ENCODE measurements at regions not wholly inside any gene's neighbourhood (a gene's known extent, or its start where the extent isn't known, plus 50 kb on each side); places are given as distances from the start of the nearest gene placed in this dataset.

DNA sequence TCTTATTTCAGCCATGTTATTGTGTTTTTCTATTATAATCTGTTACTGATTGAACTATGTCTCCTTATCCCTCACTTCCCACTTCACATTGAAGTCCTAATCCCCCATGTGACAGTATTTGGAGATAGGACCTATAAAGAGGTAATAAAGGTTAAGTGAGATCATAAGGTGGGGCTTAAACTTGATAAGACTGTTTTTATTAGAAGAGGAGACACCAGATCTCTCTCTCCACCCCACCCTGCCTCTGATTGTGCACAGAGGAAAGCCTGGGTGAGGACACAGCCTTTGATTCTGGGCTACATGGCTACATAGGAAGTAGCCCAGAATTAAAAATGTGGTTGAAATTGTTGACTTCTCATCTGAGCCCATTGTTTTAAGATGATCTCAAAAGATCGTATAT is 414.7 kb downstream of the SLC16A7 start:
- no peak overlapping the region for H3K27ac ChIP-seq (ENCODE audit: low read depth, low read length)
- H3K4me1 ChIP-seq (ENCODE audit: control insufficient read depth, insufficient read depth, low read length): no peaks in the 10 kb centered on the region
- H3K36me3 ChIP-seq (ENCODE audit: control insufficient read depth, insufficient read depth, low read length): no peaks in the 10 kb centered on the region
- H3K27me3 ChIP-seq (ENCODE audit: control insufficient read depth, insufficient read depth, low read length): no peaks in the 10 kb centered on the region
- no peak overlapping the region for H3K9ac ChIP-seq (ENCODE audit: low read length)
- H3K4me3 ChIP-seq (ENCODE audit: low read length): no peak overlapping the region

DNA sequence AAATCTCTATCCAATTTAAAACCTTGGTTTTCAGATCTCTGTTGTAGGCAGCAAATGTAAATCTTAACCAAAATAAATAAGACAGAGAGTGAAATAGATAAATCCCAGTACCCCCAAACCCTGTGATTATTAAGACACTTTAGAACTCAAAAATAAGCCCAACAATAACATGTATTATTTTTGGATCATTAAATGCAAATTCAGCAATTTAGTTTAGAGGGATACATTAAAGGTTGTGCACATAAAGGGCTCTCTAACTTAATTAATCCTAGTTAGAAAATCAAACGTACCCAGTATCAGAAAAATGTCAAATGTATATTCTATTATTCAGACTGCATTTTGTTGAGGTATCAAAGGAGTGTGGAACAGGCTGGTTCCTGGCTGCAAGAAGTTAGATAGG is 416.8 kb downstream of the SLC16A7 start:
- Histone ChIP-seq H3K9ac (ENCODE audit: low read length) (no peak overlapping the region), H3K4me1 (ENCODE audit: control insufficient read depth, insufficient read depth, low read length) (no peaks in the 10 kb centered on the region), H3K4me3 (ENCODE audit: low read length) (no peak overlapping the region), H3K27ac (ENCODE audit: low read depth, low read length) (no peak overlapping the region), H3K36me3 (ENCODE audit: control insufficient read depth, insufficient read depth, low read length) (no peaks in the 10 kb centered on the region), H3K27me3 (ENCODE audit: control insufficient read depth, insufficient read depth, low read length) (no peaks in the 10 kb centered on the region)

DNA sequence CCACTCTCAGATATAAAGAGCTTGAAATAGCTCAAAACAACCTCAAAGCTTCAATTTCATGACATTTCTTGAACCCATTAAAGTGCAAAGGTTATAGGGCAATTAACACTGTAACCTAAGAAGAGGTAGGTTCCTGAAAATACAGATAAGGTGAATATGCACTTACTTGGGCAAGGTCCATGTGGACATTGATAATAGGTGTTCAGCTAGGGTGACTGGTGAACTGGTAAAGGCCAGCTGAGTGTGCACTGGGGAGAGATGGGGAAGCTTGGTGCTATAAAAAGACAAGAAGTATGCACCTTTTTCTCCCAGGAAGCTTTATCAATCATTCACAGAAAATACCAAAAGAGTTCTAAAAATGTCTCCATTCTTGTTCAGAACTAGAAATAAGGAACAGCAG is 418.6 kb downstream of the SLC16A7 start:
- Histone ChIP-seq H3K4me1 (ENCODE audit: control insufficient read depth, insufficient read depth, low read length) (no peaks in the 10 kb centered on the region), H3K4me3 (ENCODE audit: low read length) (no peak overlapping the region), H3K9ac (ENCODE audit: low read length) (no peak overlapping the region), H3K36me3 (ENCODE audit: control insufficient read depth, insufficient read depth, low read length) (no peaks in the 10 kb centered on the region), H3K27ac (ENCODE audit: low read depth, low read length) (no peak overlapping the region), H3K27me3 (ENCODE audit: control insufficient read depth, insufficient read depth, low read length) (no peaks in the 10 kb centered on the region)

DNA sequence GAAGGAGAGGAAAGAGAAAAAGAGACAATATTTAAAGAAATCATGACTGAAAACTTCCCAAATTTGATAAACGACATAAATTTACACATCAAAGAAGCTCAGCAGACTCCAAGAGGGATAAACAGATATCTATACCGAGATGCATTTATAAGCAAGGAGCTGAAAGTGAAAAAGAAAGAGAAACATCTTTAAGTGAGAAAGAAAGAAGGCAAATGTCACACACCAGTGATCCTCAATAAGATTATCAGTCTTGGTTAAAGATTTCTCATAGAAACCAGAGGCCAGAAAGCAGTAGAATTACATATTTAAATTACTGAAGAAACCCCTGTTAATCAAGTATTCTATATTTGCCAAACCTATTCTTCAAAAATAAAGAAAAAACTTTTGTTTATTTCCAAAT is 424.2 kb downstream of the SLC16A7 start:
- no peaks in the 10 kb centered on the region for H3K27me3 ChIP-seq (ENCODE audit: control insufficient read depth, insufficient read depth, low read length)
- no peaks in the 10 kb centered on the region for H3K4me1 ChIP-seq (ENCODE audit: control insufficient read depth, insufficient read depth, low read length)
- H3K27ac ChIP-seq (ENCODE audit: low read depth, low read length): no peak overlapping the region
- no peak overlapping the region for H3K9ac ChIP-seq (ENCODE audit: low read length)
- no peaks in the 10 kb centered on the region for H3K36me3 ChIP-seq (ENCODE audit: control insufficient read depth, insufficient read depth, low read length)
- H3K4me3 ChIP-seq (ENCODE audit: low read length): no peak overlapping the region

DNA sequence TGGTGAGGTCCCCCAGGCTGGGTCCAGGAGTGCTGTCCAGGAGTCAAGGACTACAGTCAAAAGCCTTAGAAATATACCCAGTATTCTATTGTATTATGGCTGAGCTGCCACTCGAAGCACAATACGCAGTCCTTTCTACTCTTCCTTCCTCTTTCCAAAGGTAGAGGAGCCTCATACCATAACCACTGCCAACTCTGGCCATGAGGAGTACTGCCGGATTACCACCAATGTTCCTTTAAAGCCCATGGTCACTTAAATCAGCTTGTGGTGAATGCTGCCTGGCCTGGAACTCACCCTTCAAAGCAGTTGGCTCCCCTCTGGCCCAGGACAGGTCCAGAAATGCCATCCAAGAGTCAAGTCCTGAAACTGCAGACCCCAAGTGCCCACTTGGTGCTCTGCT is 425.4 kb downstream of the SLC16A7 start:
- Histone ChIP-seq H3K27me3 (ENCODE audit: control insufficient read depth, insufficient read depth, low read length) (no peaks in the 10 kb centered on the region), H3K9ac (ENCODE audit: low read length) (no peak overlapping the region), H3K36me3 (ENCODE audit: control insufficient read depth, insufficient read depth, low read length) (no peaks in the 10 kb centered on the region), H3K4me3 (ENCODE audit: low read length) (no peak overlapping the region), H3K4me1 (ENCODE audit: control insufficient read depth, insufficient read depth, low read length) (no peaks in the 10 kb centered on the region), H3K27ac (ENCODE audit: low read depth, low read length) (no peak overlapping the region)

DNA sequence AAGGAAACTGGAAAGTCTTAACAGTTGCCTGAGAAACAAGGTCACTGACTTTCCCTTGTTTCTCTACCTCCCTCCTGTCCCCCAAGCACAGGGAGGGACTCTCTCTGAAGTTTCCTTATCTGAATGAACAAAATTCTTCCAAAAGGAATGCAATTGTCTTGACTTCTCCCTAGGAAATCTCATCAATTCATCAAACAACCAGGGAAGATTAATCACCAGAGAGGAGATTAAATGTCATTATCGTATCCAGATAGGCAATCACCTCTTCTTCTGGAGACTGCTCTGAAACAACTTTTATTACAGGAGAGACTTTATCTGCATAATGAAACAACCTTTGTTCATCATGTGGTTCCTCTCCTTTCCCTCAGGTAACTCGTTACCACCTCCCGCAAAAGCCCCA is 431.4 kb downstream of the SLC16A7 start:
- H3K4me1 ChIP-seq (ENCODE audit: control insufficient read depth, insufficient read depth, low read length): no peaks in the 10 kb centered on the region
- no peak overlapping the region for H3K9ac ChIP-seq (ENCODE audit: low read length)
- H3K27me3 ChIP-seq (ENCODE audit: control insufficient read depth, insufficient read depth, low read length): no peaks in the 10 kb centered on the region
- H3K36me3 ChIP-seq (ENCODE audit: control insufficient read depth, insufficient read depth, low read length): no peaks in the 10 kb centered on the region
- no peak overlapping the region for H3K27ac ChIP-seq (ENCODE audit: low read depth, low read length)
- H3K4me3 ChIP-seq (ENCODE audit: low read length): no peak overlapping the region

GRCh38 chr12:60034147-60034546 is 438.3 kb downstream of the SLC16A7 start:
- Histone ChIP-seq H3K4me3 (ENCODE audit: low read length) (no peak overlapping the region), H3K36me3 (ENCODE audit: control insufficient read depth, insufficient read depth, low read length) (no peaks in the 10 kb centered on the region), H3K27ac (ENCODE audit: low read depth, low read length) (no peak overlapping the region), H3K27me3 (ENCODE audit: control insufficient read depth, insufficient read depth, low read length) (no peaks in the 10 kb centered on the region), H3K9ac (ENCODE audit: low read length) (no peak overlapping the region), H3K4me1 (ENCODE audit: control insufficient read depth, insufficient read depth, low read length) (no peaks in the 10 kb centered on the region)

DNA sequence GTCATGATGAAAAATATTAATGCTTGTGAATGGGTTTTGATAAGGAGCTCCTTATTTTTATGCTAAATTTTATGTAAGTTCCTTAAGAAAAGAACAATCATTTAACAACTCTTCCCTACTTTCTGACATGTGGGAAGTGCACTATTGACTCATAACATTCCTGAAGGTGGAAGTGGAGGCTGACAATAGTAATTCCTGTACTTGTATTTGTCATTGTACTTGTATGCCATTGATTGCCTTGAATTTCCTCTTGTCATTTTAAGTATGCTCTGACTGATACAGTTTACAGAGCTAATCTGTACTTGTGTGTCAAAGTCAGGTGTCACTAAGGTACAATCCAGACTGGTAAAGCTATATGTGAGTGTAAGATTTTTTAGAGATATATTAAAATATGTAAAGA is 440.0 kb downstream of the SLC16A7 start:
- Histone ChIP-seq H3K4me1 (ENCODE audit: control insufficient read depth, insufficient read depth, low read length) (no peaks in the 10 kb centered on the region), H3K27ac (ENCODE audit: low read depth, low read length) (no peak overlapping the region), H3K9ac (ENCODE audit: low read length) (no peak overlapping the region), H3K27me3 (ENCODE audit: control insufficient read depth, insufficient read depth, low read length) (no peaks in the 10 kb centered on the region), H3K36me3 (ENCODE audit: control insufficient read depth, insufficient read depth, low read length) (no peaks in the 10 kb centered on the region), H3K4me3 (ENCODE audit: low read length) (no peak overlapping the region)

DNA sequence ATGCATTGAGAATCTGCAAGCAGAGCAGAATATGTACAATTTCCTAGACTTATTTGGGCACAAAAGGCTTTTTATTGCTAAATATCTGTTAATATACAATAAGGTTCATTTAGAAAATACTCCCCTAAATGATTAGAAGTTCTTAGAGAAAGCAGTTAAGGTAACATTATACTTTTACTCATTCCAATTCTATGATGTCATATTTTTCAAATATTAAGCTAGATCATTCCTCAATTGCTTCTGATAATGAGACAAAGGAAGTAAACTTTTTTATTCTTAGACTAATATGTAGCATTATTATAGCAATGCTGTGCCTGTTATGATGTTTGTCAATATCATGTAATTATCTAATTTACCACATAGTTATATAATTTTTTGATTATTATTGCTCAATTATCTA is 447.0 kb downstream of the SLC16A7 start:
- Histone ChIP-seq H3K27ac (ENCODE audit: low read depth, low read length) (no peak overlapping the region), H3K36me3 (ENCODE audit: control insufficient read depth, insufficient read depth, low read length) (no peaks in the 10 kb centered on the region), H3K4me3 (ENCODE audit: low read length) (no peak overlapping the region), H3K4me1 (ENCODE audit: control insufficient read depth, insufficient read depth, low read length) (no peaks in the 10 kb centered on the region), H3K27me3 (ENCODE audit: control insufficient read depth, insufficient read depth, low read length) (no peaks in the 10 kb centered on the region), H3K9ac (ENCODE audit: low read length) (no peak overlapping the region)

DNA sequence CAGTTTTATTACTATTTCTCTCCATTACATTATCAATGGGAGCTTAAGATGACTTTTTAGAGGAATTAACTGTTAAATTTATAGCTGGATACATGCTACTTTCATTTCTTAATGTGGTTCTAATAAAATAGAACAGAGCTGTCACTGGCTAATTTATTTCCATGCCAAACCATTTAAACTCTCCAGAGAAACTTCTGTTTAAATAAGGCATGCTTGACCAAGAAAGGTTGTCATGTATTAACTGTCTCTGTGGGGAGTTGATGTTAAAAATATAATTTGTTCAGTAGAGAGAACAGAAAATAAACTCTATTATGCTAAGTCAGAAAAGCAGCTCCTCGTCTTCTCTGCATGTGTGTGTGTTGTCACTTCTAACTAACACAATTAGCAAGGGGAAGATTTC is 447.4 kb downstream of the SLC16A7 start:
- H3K36me3 ChIP-seq (ENCODE audit: control insufficient read depth, insufficient read depth, low read length): no peaks in the 10 kb centered on the region
- H3K27me3 ChIP-seq (ENCODE audit: control insufficient read depth, insufficient read depth, low read length): no peaks in the 10 kb centered on the region
- no peak overlapping the region for H3K9ac ChIP-seq (ENCODE audit: low read length)
- no peak overlapping the region for H3K27ac ChIP-seq (ENCODE audit: low read depth, low read length)
- no peak overlapping the region for H3K4me3 ChIP-seq (ENCODE audit: low read length)
- no peaks in the 10 kb centered on the region for H3K4me1 ChIP-seq (ENCODE audit: control insufficient read depth, insufficient read depth, low read length)

GRCh38 chr12:60052483-60052882 is 456.7 kb downstream of the SLC16A7 start:
- Histone ChIP-seq H3K27me3 (ENCODE audit: control insufficient read depth, insufficient read depth, low read length) (no peaks in the 10 kb centered on the region), H3K4me3 (ENCODE audit: low read length) (no peak overlapping the region), H3K27ac (ENCODE audit: low read depth, low read length) (no peak overlapping the region), H3K9ac (ENCODE audit: low read length) (no peak overlapping the region), H3K36me3 (ENCODE audit: control insufficient read depth, insufficient read depth, low read length) (no peaks in the 10 kb centered on the region), H3K4me1 (ENCODE audit: control insufficient read depth, insufficient read depth, low read length) (no peaks in the 10 kb centered on the region)

DNA sequence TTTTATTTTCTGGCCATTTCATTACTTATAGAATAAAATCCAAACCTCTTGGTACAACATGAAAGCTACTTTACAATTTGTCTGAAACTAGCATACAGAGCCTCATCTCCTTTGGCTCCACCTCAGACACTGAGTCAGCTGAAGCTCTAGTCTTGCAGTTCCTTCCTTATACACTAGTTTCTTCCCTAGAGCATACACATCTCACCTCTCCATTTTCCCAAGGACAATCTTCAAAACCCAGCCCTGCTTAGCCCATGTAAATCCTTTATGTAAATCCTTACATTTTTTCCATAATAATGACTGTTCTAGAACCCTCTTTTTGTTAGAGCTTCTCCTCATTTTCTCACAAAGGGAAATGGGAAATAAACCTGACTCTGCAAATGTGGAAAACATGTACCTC is 463.4 kb downstream of the SLC16A7 start:
- Histone ChIP-seq H3K27me3 (ENCODE audit: control insufficient read depth, insufficient read depth, low read length) (no peaks in the 10 kb centered on the region), H3K27ac (ENCODE audit: low read depth, low read length) (no peak overlapping the region), H3K36me3 (ENCODE audit: control insufficient read depth, insufficient read depth, low read length) (no peaks in the 10 kb centered on the region), H3K4me1 (ENCODE audit: control insufficient read depth, insufficient read depth, low read length) (no peaks in the 10 kb centered on the region), H3K9ac (ENCODE audit: low read length) (no peak overlapping the region), H3K4me3 (ENCODE audit: low read length) (no peak overlapping the region)

DNA sequence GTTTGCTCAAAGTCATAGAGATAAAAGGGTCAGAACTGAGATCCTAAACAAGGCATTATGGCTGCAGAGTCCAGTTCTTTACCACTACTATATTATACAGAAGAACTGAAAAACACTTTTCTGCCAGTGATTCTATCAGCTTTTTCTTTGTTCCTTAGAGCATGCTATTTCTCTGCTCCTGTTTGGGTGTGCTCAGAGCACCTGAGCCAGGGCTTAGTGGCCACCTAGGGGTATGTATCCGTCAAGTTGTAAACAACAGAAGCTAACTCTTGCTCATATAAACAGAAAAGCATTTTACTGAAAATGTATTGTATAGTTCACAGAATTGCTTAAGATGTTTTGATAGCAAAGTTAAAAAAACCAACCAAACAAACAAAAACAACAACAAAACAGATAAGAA is 470.8 kb downstream of the SLC16A7 start:
- Histone ChIP-seq H3K27me3 (ENCODE audit: control insufficient read depth, insufficient read depth, low read length) (no peaks in the 10 kb centered on the region), H3K27ac (ENCODE audit: low read depth, low read length) (no peak overlapping the region), H3K4me1 (ENCODE audit: control insufficient read depth, insufficient read depth, low read length) (no peaks in the 10 kb centered on the region), H3K4me3 (ENCODE audit: low read length) (no peak overlapping the region), H3K9ac (ENCODE audit: low read length) (no peak overlapping the region), H3K36me3 (ENCODE audit: control insufficient read depth, insufficient read depth, low read length) (no peaks in the 10 kb centered on the region)

GRCh38 chr12:60070552-60070951 is 474.7 kb downstream of the SLC16A7 start:
- Histone ChIP-seq H3K4me3 (ENCODE audit: low read length) (no peak overlapping the region), H3K4me1 (ENCODE audit: control insufficient read depth, insufficient read depth, low read length) (no peaks in the 10 kb centered on the region), H3K27me3 (ENCODE audit: control insufficient read depth, insufficient read depth, low read length) (no peaks in the 10 kb centered on the region), H3K36me3 (ENCODE audit: control insufficient read depth, insufficient read depth, low read length) (no peaks in the 10 kb centered on the region), H3K27ac (ENCODE audit: low read depth, low read length) (no peak overlapping the region), H3K9ac (ENCODE audit: low read length) (no peak overlapping the region)
